HG03432 (cell line): ENCODE measurements at regions not wholly inside any gene's neighbourhood (a gene's known extent, or its start where the extent isn't known, plus 50 kb on each side); places are given as distances from the start of the nearest gene placed in this dataset.

ENCODE experiments used
- ATAC-seq: cut with Tn5 transposase; IDR thresholded peaks from one replicate; pipeline ENCODE4 v1.9.1; 2021; ENCODE audit warnings: mild to moderate bottlenecking, moderate library complexity; ENCODE audit not compliant: unreplicated experiment

DNA sequence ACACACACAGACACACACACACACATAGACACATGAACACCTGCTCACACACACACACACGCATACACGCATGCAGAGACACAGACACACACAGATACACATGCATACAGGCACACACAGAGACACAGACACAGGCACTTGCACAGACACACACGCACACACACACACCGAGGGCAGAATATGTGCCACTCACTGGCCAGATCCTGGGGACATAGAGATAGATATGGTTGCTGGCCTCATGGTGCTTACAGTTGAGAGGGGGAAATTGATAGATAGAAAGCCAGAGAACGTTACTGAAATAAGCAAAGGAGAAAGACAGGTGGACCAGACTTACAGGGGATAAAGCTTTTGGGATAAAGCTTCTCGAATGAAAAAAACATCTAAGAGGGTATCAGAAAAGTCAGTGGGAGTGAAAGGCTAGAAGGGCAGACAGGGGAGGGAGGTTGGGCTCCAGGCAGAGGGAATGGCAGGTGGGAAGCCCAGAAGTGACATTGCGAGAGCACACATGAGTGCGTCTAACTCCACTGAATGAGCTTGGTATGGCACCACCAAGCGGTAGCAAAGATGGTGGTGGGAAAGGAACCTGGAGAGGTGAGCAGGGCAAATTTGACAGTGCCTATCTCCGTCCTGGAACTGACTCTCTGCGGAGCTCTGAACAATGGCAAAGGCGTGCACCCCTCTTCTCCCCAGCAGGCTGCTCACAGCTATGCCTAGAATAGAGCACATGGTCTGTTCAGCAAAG is 390.1 kb upstream of the TRIB2 start:
- ATAC-seq = no peak

DNA sequence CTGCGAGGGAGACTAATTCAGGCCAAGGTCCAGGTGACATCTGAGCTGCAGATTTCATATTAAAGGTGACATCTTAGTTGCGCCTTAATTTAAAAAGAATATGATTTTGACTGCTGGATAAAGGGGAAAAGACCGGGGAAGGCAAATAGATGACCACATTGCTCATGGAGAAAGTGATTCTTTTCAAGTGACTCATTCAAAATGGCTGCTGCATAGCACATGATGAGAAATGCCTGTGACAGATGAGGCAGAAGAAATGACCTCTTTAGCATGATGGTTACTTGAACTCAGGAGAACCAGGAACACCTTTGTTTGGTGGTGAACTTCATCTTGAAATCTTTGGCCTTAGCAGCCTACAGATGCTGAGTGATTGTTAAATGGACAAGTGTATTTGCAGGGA is 385.8 kb upstream of the TRIB2 start:
- no peak for ATAC-seq

DNA sequence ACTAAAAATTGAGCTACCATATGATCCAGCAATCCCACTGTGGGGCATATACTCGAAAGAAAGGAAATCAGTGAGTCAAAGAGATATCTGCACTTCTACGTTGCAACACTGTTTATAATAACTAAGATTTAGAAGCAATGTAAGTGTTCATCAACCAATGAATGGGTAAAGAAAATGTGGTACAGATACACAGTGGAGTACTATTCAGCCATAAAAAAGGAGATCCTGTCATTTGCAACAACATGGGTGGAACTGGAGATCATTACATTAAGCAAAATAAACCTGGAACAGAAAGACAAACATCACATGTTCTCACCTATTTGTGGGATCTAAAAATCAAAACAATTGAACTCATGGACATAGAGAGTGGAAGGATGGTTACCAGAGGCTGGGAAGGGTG is 385.0 kb upstream of the TRIB2 start:
- no peak for ATAC-seq

DNA sequence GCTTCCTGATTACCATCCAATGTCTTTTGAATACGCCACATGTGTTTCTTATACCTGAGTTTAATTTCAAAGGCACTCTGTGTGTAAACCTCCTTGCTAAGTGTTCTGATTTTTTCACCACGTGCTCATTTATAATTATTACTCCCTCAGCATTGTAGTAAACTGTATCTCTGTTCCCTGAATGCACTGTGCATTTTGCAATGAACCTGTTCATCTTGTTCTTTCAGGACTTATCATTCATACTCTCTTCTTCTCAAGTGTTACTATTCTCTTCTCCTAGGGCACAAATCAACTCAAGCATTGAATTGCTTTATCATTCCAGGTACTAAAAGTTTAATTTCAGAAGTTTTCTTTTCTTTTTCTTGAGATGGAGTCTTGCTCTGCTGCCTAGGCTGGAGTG is 383.4 kb upstream of the TRIB2 start:
- ATAC-seq = no peak

DNA sequence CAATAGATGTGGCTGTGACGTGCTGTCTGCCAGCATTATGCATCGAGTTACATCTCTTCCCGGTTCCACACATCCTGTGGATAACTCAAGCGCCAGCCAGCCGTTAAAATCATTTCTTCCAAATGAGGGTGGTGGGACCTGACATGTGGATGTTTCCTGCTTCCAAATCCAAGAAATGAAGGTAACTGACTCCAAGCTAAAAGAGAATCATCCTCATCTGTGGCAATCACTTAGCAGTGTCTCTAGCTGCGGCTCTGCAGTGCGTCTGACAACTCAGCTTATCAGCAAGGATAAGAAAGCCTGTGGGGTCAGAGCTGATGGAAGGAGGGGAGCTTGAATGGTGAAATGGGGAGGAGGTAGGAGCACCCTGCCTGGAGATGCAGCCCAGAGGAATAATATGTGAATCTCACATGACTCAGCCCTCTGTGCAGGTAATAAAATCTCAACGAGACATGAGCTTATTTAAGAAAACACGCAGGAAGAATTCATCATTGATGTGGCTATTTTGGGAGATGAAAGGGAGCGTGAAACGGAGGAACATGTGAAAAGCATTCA is 382.2 kb upstream of the TRIB2 start:
- no peak for ATAC-seq

DNA sequence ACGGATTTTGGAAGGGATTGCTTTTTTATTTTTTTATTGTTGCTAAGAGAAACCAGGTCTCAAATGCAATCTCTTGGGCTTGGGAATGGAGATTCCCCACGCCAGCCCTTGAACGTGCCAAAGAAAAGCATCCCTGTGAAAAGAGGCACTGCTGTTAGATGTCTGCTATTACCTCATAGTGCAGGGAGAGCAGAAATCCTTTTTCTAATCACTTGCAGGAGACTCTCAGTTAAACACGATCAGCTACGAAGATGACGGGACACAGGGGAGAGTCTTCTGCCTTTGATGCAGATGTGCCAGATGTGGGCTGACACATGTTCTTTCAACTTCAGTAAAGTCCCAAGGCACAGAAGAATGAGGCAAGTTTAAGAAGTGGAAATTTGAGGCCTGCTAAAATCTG is 381.6 kb upstream of the TRIB2 start:
- ATAC-seq = no peak

DNA sequence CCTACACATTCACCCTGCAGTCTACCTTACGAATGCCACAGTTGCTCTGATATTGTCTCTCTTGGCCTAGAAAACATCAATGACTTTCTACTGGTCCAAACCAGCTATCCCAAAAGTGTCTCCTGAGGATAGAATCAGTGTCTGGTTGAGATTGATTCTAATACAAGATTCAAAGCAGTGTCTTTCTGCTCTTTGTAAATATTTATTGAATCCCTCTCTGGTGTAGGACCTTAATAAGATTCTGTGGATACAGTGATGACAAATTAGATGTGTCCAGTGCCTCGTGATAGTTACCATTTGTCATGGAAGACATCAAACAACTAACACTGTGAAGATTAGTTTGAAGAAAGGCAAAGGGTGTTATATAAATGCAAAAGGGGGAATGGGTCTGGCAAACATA is 380.7 kb upstream of the TRIB2 start:
- no peak for ATAC-seq

DNA sequence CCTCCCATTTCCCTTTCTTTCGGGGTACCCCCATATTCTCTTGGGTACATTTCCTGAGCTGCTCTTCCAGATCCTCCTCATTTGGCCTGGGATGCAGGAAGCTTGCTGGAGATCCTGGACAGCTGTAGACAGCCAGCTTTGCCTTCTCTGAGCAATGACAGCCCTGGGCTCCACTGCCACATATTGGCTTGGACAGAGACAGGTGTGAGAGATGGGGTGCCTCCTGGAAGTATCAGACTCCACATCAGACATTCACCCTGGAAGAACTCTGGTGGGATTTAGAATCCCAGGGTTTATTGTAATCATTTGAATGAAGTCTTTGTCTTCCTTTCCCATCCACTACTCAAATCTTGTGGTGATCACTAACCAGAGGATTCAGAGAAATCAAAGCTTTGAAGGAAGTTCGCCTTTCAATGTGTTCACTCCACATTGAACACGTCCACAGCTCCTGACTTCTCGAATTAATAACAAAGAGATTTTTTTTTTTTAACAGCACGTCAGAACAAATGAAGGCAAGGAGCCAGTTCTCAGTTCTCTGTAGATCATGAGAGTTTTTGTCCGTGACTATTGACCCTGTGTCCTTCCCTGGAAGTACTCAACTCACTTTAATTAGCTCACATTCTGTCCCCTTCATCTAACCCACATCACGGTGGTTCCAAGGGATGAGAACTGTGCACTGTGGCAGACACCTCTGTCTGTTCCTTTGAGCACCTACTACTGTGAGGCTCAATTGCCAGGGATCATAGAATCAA is 377.6 kb upstream of the TRIB2 start:
- ATAC-seq = no peak

DNA sequence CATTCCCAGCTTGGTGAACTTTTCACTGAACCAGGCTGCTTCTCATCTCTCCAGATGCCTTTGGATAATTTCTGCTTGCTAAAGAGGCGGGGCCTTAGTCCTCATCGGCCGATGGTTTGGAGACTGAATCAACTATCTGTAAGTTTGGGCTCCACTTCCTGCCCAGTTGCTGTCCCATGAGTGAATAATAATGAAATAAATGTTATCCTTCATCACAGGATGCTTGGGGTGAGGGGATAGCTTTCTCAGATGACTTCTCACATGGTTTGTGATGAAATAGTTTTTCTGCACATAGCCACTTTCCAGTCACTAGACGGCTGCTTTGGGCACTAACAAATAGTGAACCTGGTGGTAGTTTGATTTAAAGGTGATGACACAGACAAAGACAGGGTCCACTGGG is 376.6 kb upstream of the TRIB2 start:
- ATAC-seq = no peak

DNA sequence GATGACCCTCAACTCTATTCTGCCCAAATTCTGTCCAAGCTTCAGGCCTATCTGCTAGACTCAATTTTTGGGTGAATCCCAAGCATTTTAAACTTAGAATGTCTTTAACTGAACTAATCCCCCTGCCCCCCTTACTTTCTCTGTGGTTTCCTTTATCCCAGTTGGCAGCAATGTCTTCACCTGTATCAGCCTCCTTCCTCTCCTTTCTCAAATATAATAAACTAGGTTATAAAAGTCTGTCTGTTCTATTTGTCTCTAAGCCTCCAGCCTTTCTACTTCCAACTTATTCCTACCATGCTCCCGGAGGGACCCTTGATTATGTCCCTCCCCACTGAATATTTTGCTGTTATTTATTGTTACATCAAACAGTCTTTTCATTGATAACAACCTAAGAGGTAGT is 375.5 kb upstream of the TRIB2 start:
- ATAC-seq = no peak

DNA sequence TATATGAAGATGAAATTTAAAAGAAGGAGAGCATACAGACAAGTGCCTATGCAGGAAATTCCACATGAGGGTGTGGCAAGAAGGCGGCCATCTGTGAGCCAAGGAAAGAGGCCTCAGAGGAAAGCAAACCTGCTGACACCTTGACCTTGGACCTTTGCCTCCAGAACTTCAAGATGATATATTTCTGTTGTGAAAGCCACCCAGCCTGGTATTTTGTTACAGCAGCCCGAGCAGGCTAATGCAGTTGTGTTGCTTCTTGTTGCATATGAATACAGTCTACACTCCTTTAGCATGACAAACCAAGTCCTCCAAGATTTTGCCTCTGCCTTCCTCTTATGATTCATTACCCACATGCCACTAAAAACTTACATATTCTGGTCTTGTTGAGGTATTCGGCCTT is 374.8 kb upstream of the TRIB2 start:
- no peak for ATAC-seq

DNA sequence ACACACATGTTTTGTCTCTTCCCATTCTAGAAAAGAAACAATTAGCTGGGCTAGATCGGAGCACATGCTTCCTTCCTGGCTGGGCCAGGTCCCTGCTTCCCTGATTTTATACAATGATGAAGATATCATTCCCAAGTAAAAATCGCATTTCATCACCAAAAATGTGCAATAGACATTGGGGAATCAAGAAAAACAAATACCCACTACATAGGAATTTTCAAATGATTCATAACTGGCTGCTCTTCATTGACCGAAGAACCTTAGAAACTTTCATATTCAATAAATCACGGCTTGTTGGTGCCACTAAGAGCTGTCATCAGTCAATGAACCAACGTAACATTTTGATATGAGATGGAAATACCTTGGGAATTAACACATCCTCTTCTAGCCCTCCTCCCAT is 373.6 kb upstream of the TRIB2 start:
- ATAC-seq = no peak

DNA sequence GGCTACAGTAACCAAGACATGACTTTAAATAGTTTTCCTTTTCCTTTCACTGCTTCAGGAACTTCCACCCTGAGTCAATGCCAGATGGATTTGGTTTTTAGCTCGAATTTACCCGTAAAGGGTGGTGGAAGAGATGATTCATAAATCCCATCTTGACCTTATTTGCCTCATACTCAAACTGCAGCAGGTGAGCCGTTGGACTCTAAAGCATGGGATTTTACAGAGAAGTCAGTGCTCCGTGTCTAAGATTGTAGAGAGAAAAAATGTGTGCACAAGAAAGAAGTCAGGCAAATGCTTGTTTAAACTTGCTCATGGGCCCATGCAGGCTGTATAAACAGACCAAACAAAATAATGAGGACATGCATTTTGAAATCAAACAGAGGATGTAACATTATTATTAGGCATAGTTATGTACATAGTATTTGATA is 369.7 kb upstream of the TRIB2 start:
- no peak for ATAC-seq

DNA sequence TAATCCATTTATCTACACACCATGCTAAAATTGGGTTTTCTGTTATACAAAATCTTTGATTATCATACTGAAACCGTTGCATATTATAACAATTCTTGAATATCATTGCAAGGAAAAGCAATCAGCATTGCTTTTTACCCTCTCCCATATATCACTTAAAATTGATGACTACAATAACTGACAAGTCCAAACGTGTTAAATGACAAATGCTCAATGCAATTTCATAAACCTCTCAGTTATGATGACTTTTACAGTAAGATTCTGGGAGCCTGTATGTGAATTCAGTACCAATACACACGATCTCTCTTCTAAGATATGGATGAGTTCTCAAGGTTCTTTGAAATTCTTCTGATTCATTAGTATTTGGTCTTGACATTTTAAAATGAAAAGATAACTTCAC is 368.5 kb upstream of the TRIB2 start:
- ATAC-seq = no peak

DNA sequence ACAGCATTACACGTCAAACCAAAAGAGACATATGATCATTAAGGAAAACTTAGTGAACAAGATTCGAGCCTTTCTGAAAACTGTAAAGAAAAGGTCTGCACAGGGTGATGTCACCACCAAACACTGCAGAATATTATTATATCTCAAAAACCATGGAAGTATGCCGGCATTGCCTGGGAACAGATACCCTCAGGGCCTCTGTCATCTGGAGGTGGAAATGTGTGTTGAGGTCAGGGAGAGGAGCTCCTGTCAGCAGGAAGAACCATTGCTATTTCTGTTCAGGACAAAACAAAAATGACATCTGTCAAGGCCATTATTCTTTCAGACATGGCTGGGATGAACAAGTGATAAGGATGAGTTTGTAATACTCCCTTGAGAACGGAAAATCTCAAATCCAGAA is 365.9 kb upstream of the TRIB2 start:
- ATAC-seq = no peak

DNA sequence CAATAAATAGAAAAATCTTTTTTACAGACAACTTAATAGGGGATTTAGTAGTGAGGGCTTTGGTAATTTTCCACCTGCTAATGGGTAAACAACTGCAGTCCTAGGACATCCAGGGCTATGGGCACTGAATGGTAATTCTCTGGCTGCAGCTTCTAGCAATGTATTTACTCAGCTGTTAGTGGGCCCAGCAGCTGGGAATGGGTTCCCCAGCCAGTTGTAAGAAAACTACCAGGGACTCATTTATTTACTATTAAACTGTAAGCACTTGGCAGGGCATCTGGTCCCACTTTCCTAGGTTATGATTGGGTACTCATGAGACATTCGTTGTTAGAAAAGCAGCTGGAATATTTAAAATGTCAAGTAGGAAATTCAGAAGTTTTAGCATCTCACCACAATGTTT is 363.8 kb upstream of the TRIB2 start:
- no peak for ATAC-seq

DNA sequence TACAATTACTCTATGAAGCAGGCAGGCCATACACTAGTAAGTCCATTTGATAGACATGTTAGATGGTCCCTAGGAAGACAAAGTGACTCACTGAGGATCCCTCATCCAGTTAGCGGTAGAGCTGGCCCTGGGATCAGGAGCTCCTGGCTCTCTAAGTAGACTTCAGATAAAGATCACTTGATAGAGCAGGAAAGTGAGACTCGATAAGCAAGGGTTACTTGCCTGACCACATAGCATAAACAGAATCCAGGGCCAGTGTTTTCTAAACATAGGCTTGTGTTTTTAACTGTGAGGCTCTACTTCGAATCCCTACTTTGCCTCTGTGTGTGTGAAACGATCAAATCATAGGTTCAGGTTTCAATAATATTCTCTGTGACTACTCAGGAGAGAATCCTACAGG is 355.2 kb upstream of the TRIB2 start:
- ATAC-seq = no peak

DNA sequence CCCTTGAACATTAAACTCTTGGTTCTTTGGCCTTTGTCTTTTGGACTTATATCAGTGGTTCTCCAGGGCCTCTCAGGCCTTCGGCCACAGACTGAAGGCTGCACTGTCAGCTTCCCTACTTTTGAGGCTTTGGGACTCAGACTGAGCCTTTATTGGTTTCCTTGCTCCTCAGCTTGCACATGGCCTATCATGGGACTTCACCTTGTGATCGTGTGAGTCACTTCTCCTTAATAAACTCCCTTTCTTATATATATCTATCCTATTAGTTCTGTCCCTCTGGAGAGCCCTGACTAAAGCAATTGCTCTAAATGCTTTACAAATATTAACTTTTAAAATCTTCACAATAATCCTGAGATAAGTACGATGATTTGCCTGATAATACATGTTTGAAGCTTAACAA is 353.6 kb upstream of the TRIB2 start:
- ATAC-seq = no peak

DNA sequence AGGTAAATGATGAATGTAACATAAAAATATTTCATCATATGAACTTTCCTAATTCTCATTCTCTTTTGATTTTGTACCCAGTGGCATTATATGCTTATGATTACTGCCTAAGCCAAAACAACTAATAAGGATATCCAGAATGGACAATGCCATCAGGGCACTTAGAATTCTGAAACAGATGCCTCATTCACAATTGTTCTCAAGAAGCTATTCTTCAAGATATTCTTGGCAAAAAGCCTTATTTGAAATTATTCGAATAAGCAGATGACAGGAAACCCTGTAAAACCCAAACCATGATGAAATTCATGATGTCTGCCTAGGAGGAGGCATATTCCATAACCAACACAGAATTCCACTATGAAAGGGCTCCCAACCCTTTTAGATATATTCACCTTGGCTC is 353.2 kb upstream of the TRIB2 start:
- no peak for ATAC-seq

DNA sequence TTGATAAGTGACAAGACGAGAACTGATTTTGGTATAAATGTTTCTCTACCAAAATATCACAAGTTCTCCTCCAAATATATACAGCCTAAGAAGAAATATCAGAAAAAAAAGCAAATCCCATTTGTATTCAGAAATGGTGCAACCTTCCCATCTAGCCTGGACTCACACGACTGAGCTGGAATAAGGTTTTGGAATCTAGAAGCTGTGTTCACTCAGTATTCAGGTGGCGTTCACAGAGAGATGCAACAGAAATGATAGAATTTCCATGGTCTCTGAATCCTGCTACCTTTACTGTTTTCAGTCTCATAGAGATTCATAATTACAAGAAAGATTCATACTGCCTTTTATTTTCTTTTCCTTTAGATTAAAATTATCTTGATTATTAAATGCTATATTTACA is 347.2 kb upstream of the TRIB2 start:
- ATAC-seq = no peak

DNA sequence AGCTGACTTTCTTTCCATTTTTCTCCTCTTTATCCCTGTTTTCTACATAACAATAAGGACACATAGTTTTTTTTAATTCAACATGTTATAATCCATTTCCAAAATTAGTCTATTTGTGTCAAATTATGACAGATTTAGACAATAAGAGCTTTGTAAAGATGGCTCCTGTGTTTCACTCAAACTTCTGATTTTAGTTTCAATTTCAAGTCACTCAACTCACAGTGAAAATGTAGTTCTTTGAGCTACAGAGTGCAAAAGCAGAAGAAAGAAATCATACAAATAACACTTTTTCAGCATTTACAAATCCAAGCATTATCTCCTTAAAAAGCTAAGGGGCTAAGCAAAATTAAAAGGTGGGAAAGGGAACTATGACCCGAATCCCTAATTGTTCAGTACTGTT is 340.7 kb upstream of the TRIB2 start:
- no peak for ATAC-seq

DNA sequence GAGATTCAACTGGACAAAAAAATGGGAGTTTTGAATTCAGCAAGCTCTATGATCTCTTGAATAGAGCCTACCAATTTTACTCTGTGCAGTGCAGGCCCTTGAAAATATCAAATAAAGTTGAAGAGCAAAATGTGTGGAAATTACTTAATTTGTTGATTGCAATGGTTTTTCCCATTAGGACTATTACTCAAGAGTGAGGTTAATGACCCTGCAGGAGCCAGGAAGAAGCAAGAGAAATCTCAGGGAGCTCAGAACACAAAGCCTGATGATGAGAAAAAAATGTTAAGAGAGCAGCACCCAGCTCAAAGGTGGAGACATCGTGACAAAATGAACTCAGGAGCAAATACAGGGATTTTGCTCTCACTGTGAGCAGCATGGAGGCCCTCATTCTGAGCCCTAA is 337.6 kb upstream of the TRIB2 start:
- no peak for ATAC-seq
